Activated CD4-positive, alpha-beta memory T cell treated with anti-CD3 and anti-CD28 coated beads, Interleukin-2, amount 10 ng/mL, durations not matched to agents 7 days and 5 days (primary cell): ENCODE measurements at regions not wholly inside any gene's neighbourhood (a gene's known extent, or its start where the extent isn't known, plus 50 kb on each side); places are given as distances from the start of the nearest gene placed in this dataset.

Source experiments
- CTCF ChIA-PET: fragments of 350-600 bp; sonication (Branson Sonifier 250); formaldehyde crosslinking; loops from one replicate; lab custom pipeline; 2021; ENCODE audit warnings: antibody characterized with exemption, inconsistent platforms; lab: Charles Lee
- POLR2A ChIA-PET: fragments of 350-600 bp; sonication (Branson Sonifier 250); formaldehyde crosslinking; loops from one replicate; lab custom pipeline; 2021; ENCODE audit warnings: antibody characterized with exemption; lab: Charles Lee
- DNase-seq: peaks from one replicate; pipeline ENCODE4 v3.0.0-alpha.2; 2020
- H3K27ac Mint-ChIP-seq: one replicate; pipeline ENCODE4 v1.8.0; 2021; ENCODE audit warnings: mild to moderate bottlenecking, mixed read lengths
- H3K27me3 Mint-ChIP-seq: one replicate; pipeline ENCODE4 v1.8.0; 2021; ENCODE audit warnings: mixed read lengths
- H3K36me3 Mint-ChIP-seq: one replicate; pipeline ENCODE4 v1.8.0; 2021; ENCODE audit warnings: low read depth, mixed read lengths
- H3K4me1 Mint-ChIP-seq: one replicate; pipeline ENCODE4 v1.8.0; 2021; ENCODE audit warnings: mixed read lengths
- H3K4me3 Mint-ChIP-seq: one replicate; pipeline ENCODE4 v1.8.0; 2021; ENCODE audit warnings: mild to moderate bottlenecking, mixed read lengths
- H3K9me3 Mint-ChIP-seq: one replicate; pipeline ENCODE4 v1.8.0; 2021; ENCODE audit warnings: mixed read lengths

DNA sequence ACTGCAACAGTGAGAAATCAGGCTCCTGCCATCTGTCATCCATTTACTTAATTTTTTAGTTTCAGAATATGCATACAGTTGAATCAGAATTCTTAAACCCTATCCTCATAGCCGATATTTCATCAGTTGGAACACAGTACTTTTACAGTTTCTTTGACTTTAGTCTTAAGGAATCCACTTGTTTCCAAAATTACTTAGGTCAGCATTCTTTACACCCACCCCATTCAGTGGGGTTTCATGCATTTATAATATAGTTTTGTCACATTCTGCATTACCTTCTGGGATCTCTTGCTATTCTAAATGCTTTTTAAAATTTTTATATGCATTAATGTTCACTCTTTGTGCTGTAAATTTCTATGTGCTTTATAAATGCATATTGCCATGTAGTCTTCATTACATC, 400.4 kb upstream of the LRRTM4 start:
- no peaks in the 10 kb centered on the region for H3K27me3 Mint-ChIP-seq
- no peaks in the 10 kb centered on the region for H3K4me1 Mint-ChIP-seq
- no peaks in the 10 kb centered on the region for H3K36me3 Mint-ChIP-seq
- DNase-seq: no peak
- CTCF ChIA-PET: no interaction called here
- H3K4me3 Mint-ChIP-seq: no peak overlapping the region
- H3K9me3 Mint-ChIP-seq: peaks cover 9% of the 10 kb centered on the region
- no peak overlapping the region for H3K27ac Mint-ChIP-seq
- POLR2A ChIA-PET: no interaction called here

GRCh38 chr2:77937366-77937765, 415.2 kb upstream of the LRRTM4 start:
- no peaks in the 10 kb centered on the region for H3K4me1 Mint-ChIP-seq
- H3K27me3 Mint-ChIP-seq: no peaks in the 10 kb centered on the region
- no peak overlapping the region for H3K27ac Mint-ChIP-seq
- H3K9me3 Mint-ChIP-seq: peaks cover 8% of the 10 kb centered on the region
- POLR2A ChIA-PET: no interaction called here
- no peak overlapping the region for H3K4me3 Mint-ChIP-seq
- DNase-seq: no peak
- CTCF ChIA-PET: no interaction called here
- no peaks in the 10 kb centered on the region for H3K36me3 Mint-ChIP-seq

DNA sequence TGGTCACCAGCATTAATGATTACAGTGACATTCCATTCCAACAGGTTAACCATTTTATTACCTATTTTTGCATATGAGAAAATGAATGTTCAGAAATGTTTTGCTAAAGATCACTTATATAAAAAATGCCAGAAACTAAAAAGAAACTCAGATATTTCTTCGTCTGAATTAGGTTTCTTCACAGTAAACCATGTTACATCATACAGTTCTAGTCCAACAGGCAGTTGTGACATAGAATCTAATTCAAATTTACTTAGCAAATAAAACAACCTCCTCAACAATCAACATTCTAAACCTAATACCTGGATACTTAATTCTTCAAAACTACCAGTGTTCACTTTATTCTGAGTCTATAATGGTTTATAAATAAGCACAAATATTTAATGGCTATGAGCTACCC, 416.3 kb upstream of the LRRTM4 start:
- Mint-ChIP-seq H3K27ac (no peak overlapping the region), H3K4me3 (no peak overlapping the region), H3K9me3 (peaks cover 8% of the 10 kb centered on the region), H3K27me3 (no peaks in the 10 kb centered on the region), H3K36me3 (no peaks in the 10 kb centered on the region), H3K4me1 (no peaks in the 10 kb centered on the region)
- ChIA-PET CTCF (no interaction called here), POLR2A (no interaction called here)
- no peak for DNase-seq

DNA sequence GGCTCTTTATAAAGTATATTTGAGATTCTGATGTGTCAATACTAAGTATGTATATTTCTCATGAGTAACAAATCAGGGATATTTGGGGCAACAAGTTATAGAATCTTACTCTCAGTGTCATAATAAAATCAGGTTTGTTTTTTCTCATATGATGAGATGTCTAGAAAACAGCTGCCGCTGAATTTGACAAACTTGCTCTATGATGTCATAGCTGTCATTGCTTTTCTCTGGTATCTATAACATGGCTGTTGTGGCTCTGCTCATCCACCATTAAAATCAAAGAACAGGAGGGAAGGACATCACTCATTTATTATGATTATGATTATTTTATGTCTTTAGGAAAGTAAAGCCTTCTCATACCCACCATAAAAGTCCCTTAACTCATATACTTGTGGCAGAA, 417.2 kb upstream of the LRRTM4 start:
- ChIA-PET POLR2A (no interaction called here), CTCF (no interaction called here)
- Mint-ChIP-seq H3K36me3 (no peaks in the 10 kb centered on the region), H3K9me3 (peaks cover 8% of the 10 kb centered on the region), H3K27ac (no peak overlapping the region), H3K27me3 (no peaks in the 10 kb centered on the region), H3K4me3 (no peak overlapping the region), H3K4me1 (no peaks in the 10 kb centered on the region)
- no peak for DNase-seq

DNA sequence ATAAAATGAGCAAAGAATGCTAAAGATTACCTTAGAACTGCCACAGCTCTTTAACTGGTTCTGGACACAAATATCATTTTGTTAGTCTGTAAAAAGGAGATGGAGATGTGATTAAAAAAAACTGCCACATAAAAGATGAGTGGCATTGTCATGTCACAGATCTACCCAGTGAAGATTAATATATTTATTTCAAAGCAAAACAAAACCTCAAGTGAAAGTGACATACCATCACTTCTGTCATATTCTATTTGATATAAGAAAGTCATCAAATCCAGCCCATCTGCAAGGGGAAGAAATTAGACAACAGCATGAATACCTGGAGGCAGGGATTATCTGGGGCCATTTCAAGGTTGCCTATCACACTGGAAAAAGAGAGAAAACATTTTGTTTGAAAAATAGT, 417.6 kb upstream of the LRRTM4 start:
- Mint-ChIP-seq H3K36me3 (no peaks in the 10 kb centered on the region), H3K27ac (no peak overlapping the region), H3K4me1 (no peaks in the 10 kb centered on the region), H3K27me3 (no peaks in the 10 kb centered on the region), H3K9me3 (peaks cover 6% of the 10 kb centered on the region), H3K4me3 (no peak overlapping the region)
- CTCF ChIA-PET: no interaction called here
- no peak for DNase-seq
- POLR2A ChIA-PET: no interaction called here

DNA sequence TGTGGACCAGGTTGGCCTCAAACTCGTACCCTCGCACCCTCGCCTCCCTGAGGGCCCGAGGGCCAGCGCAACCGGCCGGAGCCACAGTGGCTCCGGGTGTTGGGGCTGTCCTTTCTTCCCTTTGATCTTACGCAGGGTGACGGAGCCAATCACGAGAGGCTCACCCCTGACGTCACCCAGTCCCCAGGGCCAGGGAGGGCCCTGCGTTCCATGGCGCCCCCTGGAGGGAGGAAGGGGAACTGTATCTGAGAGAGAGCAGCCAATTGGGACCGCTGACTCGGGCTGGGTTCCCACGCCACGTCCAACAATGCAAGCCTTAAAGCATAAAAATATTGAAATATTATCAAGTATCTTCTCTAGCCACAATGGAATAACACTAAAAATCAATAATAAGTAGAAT, 432.8 kb upstream of the LRRTM4 start:
- H3K4me3 Mint-ChIP-seq: no peak overlapping the region
- no peak for DNase-seq
- POLR2A ChIA-PET: no interaction called here

GRCh38 chr2:77962943-77963342, 440.8 kb upstream of the LRRTM4 start:
- Mint-ChIP-seq H3K27me3 (no peaks in the 10 kb centered on the region), H3K4me3 (no peak overlapping the region), H3K9me3 (peaks cover 24% of the 10 kb centered on the region), H3K27ac (no peak overlapping the region), H3K4me1 (no peaks in the 10 kb centered on the region), H3K36me3 (no peaks in the 10 kb centered on the region)
- CTCF ChIA-PET: no interaction called here
- DNase-seq: no peak
- POLR2A ChIA-PET: no interaction called here

More for the DNA sequence above, 432.8 kb upstream of the LRRTM4 start:
- Mint-ChIP-seq H3K4me1 (no peaks in the 10 kb centered on the region), H3K36me3 (no peaks in the 10 kb centered on the region), H3K27me3 (no peaks in the 10 kb centered on the region), H3K27ac (no peak overlapping the region), H3K9me3 (peaks cover 20% of the 10 kb centered on the region)
- CTCF ChIA-PET: no interaction called here

DNA sequence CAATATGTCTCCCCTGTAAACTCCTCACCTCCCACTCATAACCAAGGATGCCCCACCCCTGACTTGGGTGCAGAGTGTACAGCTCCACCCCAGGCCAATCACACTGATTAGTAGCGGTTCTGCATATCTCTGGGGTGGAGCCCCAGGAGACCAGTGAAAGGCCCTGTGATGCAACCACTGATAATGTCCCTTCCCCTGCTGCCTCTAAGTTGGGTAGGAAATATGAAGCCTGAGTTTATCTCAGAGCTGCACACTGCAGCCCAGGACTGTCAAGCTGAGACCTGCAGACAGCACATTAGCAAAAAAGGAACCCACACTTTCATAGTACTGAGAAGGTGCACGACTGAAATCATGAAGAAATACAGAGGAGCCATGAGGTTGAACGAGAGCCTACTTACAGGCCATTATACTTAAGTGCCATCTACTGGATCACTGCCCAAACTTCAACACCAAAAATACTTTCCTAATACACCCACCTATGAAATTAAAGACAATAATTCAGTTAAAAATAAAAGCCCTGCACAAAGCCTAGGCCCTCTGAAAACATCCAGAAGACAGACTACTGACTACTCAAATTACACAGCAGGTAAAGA, 455.4 kb upstream of the LRRTM4 start:
- no peak for DNase-seq
- H3K27me3 Mint-ChIP-seq: no peaks in the 10 kb centered on the region
- no peaks in the 10 kb centered on the region for H3K4me1 Mint-ChIP-seq
- CTCF ChIA-PET: no interaction called here
- peaks cover 21% of the 10 kb centered on the region for H3K9me3 Mint-ChIP-seq
- POLR2A ChIA-PET: no interaction called here
- no peak overlapping the region for H3K4me3 Mint-ChIP-seq
- no peaks in the 10 kb centered on the region for H3K36me3 Mint-ChIP-seq
- H3K27ac Mint-ChIP-seq: no peak overlapping the region

GRCh38 chr2:77995161-77995560, 473.0 kb upstream of the LRRTM4 start:
- Mint-ChIP-seq H3K4me3 (no peak overlapping the region), H3K9me3 (peaks cover 2% of the 10 kb centered on the region), H3K27ac (no peak overlapping the region), H3K36me3 (no peaks in the 10 kb centered on the region), H3K4me1 (no peaks in the 10 kb centered on the region), H3K27me3 (no peaks in the 10 kb centered on the region)
- POLR2A ChIA-PET: no interaction called here
- CTCF ChIA-PET: no interaction called here
- no peak for DNase-seq

DNA sequence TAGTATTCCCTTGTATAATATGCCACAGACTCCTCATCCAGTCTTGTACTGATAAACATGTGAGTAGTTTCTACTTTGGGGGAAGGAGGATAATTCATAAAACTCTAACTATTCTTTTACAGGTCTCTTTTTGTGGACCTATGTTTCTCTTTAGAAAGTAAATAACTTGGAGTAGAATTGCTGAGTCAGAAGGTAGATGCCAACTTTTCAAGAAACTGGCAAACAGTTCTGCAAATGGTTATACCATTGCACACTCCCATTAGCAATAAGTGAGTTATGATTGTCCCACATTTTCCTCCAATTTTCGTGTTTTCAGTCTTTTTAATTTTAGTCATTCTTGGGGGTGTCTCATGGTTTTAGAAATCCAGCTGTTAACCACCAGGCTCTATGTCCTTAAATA, 477.2 kb upstream of the LRRTM4 start:
- peaks cover 2% of the 10 kb centered on the region for H3K9me3 Mint-ChIP-seq
- CTCF ChIA-PET: no interaction called here
- no peaks in the 10 kb centered on the region for H3K27me3 Mint-ChIP-seq
- H3K4me3 Mint-ChIP-seq: no peak overlapping the region
- H3K36me3 Mint-ChIP-seq: no peaks in the 10 kb centered on the region
- POLR2A ChIA-PET: no interaction called here
- no peak overlapping the region for H3K27ac Mint-ChIP-seq
- no peak for DNase-seq
- no peaks in the 10 kb centered on the region for H3K4me1 Mint-ChIP-seq

DNA sequence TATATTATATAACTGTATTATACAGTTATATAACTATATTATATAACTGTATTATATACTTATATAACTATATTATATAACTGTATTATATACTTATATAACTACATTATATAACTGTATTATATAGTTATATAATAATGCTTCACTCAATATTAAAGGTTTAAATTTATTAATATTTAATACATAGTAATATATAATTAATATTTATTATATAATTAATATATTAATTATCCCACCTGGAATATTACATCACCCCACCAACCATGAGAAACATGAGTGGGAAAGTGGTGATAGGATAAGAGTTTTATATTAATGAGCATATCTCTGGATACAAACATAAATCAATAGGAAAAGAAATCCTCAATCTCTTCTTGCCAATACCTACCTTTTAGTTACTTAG, 487.1 kb upstream of the LRRTM4 start:
- Mint-ChIP-seq H3K36me3 (no peaks in the 10 kb centered on the region), H3K4me1 (no peaks in the 10 kb centered on the region), H3K27ac (no peak overlapping the region), H3K9me3 (peaks cover 1% of the 10 kb centered on the region), H3K4me3 (no peak overlapping the region), H3K27me3 (no peaks in the 10 kb centered on the region)
- no peak for DNase-seq
- POLR2A ChIA-PET: no interaction called here
- CTCF ChIA-PET: no interaction called here

GRCh38 chr2:78011251-78011650, 489.1 kb upstream of the LRRTM4 start:
- no peaks in the 10 kb centered on the region for H3K27me3 Mint-ChIP-seq
- CTCF ChIA-PET: interaction anchor here (0.6 kb wide), 1 partner anchor 968 kb away, joined by 4 read pairs; no protein-coding TSS in a partner anchor

DNA sequence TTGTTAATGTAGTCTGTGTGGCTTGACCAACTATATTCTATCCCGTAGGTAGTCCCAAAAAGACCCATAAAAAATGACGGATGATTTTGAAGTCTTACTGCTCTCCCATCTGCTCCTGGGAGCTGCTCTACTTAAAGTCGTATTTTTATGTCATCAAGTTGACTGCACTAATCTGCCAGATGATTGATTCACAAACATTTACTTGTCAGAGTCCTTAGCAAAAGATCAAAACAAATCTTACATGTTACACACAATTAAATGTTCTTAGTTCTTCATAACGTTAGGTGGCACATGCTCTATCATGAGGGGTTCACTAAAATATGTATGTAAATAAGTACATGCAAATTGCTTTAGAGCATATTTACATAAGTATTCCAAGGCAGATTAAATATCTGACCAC, 498.3 kb upstream of the LRRTM4 start:
- no peak overlapping the region for H3K4me3 Mint-ChIP-seq
- H3K36me3 Mint-ChIP-seq: no peaks in the 10 kb centered on the region
- ChIA-PET CTCF (no interaction called here), POLR2A (no interaction called here)
- H3K27ac Mint-ChIP-seq: no peak overlapping the region
- no peak for DNase-seq
- no peaks in the 10 kb centered on the region for H3K27me3 Mint-ChIP-seq
- peaks cover 5% of the 10 kb centered on the region for H3K9me3 Mint-ChIP-seq
- no peaks in the 10 kb centered on the region for H3K4me1 Mint-ChIP-seq

More at GRCh38 chr2:78011251-78011650, 489.1 kb upstream of the LRRTM4 start:
- H3K36me3 Mint-ChIP-seq: no peaks in the 10 kb centered on the region
- no peaks in the 10 kb centered on the region for H3K4me1 Mint-ChIP-seq
- peaks cover 4% of the 10 kb centered on the region for H3K9me3 Mint-ChIP-seq
- no peak overlapping the region for H3K4me3 Mint-ChIP-seq
- H3K27ac Mint-ChIP-seq: no peak overlapping the region
- DNase-seq: no peak
- POLR2A ChIA-PET: no interaction called here

DNA sequence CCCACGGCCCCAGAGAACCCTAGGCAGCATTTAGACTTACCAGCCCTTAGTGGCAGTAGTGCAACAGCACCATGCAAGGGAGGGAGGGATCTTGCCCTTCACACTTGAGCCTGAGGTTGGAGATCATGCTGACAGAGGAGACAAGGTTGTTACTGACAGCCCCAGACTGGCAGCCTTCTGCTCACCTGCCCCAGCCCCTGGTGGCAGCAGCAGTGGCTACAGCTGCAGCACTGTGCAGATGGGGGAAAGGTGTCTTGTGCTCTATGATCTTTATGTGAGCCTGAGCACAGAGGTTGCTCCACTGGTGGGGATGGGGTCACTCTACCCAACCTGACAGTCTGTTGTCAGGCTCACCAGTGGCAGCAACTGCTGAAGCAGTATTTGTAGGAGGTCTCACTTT, 501.2 kb upstream of the LRRTM4 start:
- Mint-ChIP-seq H3K4me3 (no peak overlapping the region), H3K27ac (no peak overlapping the region), H3K4me1 (no peaks in the 10 kb centered on the region), H3K27me3 (no peaks in the 10 kb centered on the region), H3K36me3 (no peaks in the 10 kb centered on the region), H3K9me3 (peaks cover 5% of the 10 kb centered on the region)
- POLR2A ChIA-PET: no interaction called here
- CTCF ChIA-PET: no interaction called here
- no peak for DNase-seq
